Neutrophil (primary cell): ENCODE measurements at regions not wholly inside any gene's neighbourhood (a gene's known extent, or its start where the extent isn't known, plus 50 kb on each side); places are given as distances from the start of the nearest gene placed in this dataset.

Experiments
- H3K27ac ChIP-seq: fragments of 200-600 bp; sonication (generic); 2 replicates; pipeline ENCODE4 v1.5.1; 2016; ENCODE audit warnings: mild to moderate bottlenecking, moderate library complexity
- H3K27me3 ChIP-seq: fragments of 200-600 bp; sonication (generic); 2 replicates; pipeline ENCODE4 v1.6.0; 2016; ENCODE audit warnings: mild to moderate bottlenecking
- H3K36me3 ChIP-seq: fragments of 200-600 bp; sonication (generic); 2 replicates; pipeline ENCODE4 v1.5.1; 2017
- H3K4me1 ChIP-seq, 2 experiments: fragments of 200-600 bp in 1 of 2; sonication (generic) in 1 of 2; 1 replicate in 1 of 2; 2 replicates in 1 of 2; pipeline versions ENCODE4 v1.5.1 to v1.6.1; 2013 to 2016; ENCODE audit warnings: low read depth in 1 of 2, low read length in 1 of 2, mild to moderate bottlenecking in 1 of 2, moderate library complexity in 1 of 2; ENCODE audit not compliant: control insufficient read depth in 1 of 2, insufficient read depth in 1 of 2
- H3K4me3 ChIP-seq, 2 experiments: fragments of 200-600 bp in 1 of 2; sonication (generic) in 1 of 2; 1 replicate in 1 of 2; 2 replicates in 1 of 2; pipeline ENCODE4 v1.5.1; 2013 to 2016; ENCODE audit warnings: low read depth in 1 of 2, low read length in 1 of 2, mild to moderate bottlenecking in 1 of 2, moderate library complexity in 1 of 2
- H3K9me3 ChIP-seq: fragments of 200-600 bp; sonication (generic); 2 replicates; pipeline ENCODE4 v1.5.1; 2016
- TF ChIP-seq, protein P1 (sequence below): fragments of 200-600 bp; sonication (generic); IDR thresholded peaks from 2 replicates; pipeline ENCODE4 v1.5.1; 2016; ENCODE audit warnings: antibody characterized with exemption

DNA sequence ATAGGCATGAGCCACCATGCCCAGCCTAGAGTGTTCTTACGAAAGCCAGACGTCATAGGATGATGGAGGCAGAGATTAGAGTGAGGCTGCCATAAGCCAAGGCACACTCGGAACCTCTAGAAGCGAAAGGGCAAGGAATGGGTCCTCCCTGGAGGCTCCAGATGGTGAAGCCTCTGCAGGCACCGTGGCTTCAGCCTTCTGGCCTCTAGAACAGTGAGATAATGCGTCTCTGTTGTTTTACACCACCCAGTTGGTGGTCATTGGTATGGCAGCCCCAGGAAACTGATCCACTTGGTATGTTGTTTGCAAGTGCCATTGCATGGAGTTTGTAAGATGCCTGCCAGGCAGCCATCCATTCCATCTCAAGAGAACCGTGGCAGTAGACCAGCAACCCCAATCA, 791.0 kb downstream of the TBC1D22A start:
- Histone ChIP-seq H3K27ac (no peak overlapping the region), H3K4me1 (no peaks in the 10 kb centered on the region), H3K36me3 (no peaks in the 10 kb centered on the region), H3K4me3 (no peak overlapping the region), H3K9me3 (no peaks in the 10 kb centered on the region), H3K27me3 (no peaks in the 10 kb centered on the region)
- TF ChIP-seq, protein P1, sequence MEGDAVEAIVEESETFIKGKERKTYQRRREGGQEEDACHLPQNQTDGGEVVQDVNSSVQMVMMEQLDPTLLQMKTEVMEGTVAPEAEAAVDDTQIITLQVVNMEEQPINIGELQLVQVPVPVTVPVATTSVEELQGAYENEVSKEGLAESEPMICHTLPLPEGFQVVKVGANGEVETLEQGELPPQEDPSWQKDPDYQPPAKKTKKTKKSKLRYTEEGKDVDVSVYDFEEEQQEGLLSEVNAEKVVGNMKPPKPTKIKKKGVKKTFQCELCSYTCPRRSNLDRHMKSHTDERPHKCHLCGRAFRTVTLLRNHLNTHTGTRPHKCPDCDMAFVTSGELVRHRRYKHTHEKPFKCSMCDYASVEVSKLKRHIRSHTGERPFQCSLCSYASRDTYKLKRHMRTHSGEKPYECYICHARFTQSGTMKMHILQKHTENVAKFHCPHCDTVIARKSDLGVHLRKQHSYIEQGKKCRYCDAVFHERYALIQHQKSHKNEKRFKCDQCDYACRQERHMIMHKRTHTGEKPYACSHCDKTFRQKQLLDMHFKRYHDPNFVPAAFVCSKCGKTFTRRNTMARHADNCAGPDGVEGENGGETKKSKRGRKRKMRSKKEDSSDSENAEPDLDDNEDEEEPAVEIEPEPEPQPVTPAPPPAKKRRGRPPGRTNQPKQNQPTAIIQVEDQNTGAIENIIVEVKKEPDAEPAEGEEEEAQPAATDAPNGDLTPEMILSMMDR: no peak

DNA sequence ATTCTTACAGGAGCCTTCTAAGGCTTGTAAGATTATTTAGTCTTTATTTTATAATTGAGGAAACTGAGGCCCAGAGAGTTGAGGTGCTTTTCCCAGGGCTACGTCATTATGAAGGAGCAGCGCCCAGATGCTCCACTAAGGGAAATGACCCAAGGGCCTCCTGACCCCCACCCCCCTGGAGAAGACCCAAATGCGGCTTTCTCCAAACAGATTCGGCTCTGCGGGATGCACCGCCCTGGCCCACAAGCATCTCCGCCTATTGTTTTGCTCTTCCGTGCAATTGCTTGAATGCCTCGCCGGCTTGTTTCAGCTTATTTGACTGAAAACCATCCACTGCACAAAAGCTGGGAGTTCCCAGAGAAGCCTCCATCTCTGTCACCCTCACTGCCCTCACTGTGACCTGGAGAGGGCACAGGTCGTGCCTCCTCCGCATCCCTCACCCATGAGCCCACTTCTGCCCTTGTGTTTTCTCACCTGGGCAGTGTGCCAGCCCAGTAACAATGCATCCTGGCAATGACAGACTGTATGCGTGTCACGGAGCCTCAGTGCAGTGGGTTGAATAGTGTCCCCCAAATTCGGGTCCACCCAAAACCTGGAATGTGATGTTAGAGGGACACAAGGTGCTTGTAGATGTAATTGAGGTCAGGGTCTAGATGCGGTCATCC, 790.2 kb downstream of the TBC1D22A start:
- no peaks in the 10 kb centered on the region for H3K27me3 ChIP-seq
- no peak overlapping the region for H3K4me3 ChIP-seq
- H3K36me3 ChIP-seq: no peaks in the 10 kb centered on the region
- H3K4me1 ChIP-seq: no peaks in the 10 kb centered on the region
- TF ChIP-seq, protein P1: no peak
- no peaks in the 10 kb centered on the region for H3K9me3 ChIP-seq
- no peak overlapping the region for H3K27ac ChIP-seq

DNA sequence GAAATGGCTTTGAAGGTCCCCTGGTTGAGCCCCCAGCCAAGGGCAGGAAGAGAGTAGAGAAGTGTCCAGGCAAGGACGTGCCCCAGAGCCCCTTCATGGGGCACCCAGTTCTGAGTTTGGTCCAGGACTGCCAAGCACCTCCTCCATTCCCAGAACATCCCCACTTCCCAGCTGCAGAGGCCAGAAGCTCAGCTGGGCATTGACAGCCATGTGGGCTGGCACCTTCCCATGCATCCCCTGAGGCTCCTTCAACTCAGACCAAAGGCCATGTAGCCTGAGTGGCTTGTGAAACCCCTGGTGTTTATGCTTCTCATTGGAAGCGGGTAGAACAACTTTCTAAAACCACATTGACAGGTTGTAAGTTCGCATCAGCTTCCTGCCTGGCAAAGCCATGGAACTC, 789.6 kb downstream of the TBC1D22A start:
- H3K4me1 ChIP-seq: no peaks in the 10 kb centered on the region
- H3K36me3 ChIP-seq: no peaks in the 10 kb centered on the region
- no peak overlapping the region for H3K4me3 ChIP-seq
- no peak overlapping the region for H3K27ac ChIP-seq
- H3K27me3 ChIP-seq: no peaks in the 10 kb centered on the region
- TF ChIP-seq, protein P1: no peak
- H3K9me3 ChIP-seq: no peaks in the 10 kb centered on the region

DNA sequence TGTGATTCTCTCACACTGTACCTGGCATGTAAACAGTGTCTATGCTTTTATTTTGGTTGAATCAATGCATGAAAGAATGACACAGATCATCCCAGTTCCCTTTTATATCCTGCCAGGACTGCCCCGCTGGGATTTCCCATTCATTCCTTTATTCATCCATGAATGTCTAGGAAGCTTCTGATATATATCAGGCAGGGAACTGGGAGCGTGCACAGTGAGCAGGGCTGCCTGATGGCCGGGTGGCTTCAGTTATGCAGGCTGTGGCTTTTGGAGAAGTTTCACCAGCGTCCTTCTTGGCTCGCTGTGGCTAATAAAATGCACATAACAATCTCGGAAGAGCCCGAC, 789.0 kb downstream of the TBC1D22A start:
- Histone ChIP-seq H3K27me3 (no peaks in the 10 kb centered on the region), H3K9me3 (no peaks in the 10 kb centered on the region), H3K36me3 (no peaks in the 10 kb centered on the region), H3K4me3 (no peak overlapping the region), H3K27ac (no peak overlapping the region), H3K4me1 (no peaks in the 10 kb centered on the region)
- TF ChIP-seq, protein P1: no peak

DNA sequence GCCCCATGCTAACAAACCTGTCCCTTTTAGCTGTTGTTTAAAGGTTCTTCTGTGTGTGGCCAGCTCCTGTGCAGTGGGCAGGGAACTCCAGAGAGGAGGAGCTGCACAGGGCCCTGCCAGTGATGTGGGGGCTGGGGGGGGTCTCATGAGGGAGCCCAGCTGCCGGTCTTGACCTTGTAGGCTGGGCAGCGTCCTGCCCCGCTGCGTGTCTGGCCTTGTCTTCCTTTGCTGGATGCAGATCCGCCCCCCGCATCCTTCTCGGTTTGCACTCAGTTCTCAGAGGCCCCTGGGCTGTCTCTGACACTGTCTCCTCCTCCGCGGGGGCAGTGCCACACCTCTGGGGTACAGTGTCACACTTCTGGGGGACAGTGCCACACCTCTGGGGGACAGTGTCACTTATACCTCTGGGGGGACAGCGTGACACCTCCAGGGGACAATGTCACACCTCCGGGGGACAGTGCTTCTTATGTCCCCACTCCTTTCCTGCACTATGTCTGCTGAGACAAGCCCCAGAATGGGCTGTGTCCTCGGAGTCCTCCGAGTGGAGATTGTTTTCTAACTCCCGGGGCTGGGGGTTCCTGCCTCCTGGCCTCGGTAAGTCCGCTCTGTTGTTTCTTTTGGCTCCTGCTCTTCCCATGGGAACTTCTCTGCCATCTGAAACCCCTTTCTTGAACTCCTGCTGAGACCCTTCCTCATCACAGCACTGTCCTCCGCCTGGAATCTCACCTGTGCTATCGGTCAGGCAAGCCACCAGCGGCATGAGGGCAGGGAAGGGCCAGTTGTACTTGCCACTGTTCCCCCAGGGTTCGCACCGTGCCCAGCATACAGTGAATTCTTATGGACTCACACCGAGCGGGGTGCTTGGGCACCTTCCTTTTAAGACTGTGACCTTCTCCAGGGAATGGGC, 788.3 kb downstream of the TBC1D22A start:
- Histone ChIP-seq H3K4me1 (no peaks in the 10 kb centered on the region), H3K27me3 (no peaks in the 10 kb centered on the region), H3K36me3 (no peaks in the 10 kb centered on the region), H3K27ac (no peak overlapping the region), H3K4me3 (no peak overlapping the region), H3K9me3 (no peaks in the 10 kb centered on the region)
- TF ChIP-seq, protein P1: no peak
